ENCODE measurements at regions not wholly inside any gene's neighbourhood (a gene's known extent, or its start where the extent isn't known, plus 50 kb on each side); places are given as distances from the start of the nearest gene placed in this dataset.
A peak's percentile ranks its signal among the peaks of the same experiment; 100 is the strongest.

DNA sequence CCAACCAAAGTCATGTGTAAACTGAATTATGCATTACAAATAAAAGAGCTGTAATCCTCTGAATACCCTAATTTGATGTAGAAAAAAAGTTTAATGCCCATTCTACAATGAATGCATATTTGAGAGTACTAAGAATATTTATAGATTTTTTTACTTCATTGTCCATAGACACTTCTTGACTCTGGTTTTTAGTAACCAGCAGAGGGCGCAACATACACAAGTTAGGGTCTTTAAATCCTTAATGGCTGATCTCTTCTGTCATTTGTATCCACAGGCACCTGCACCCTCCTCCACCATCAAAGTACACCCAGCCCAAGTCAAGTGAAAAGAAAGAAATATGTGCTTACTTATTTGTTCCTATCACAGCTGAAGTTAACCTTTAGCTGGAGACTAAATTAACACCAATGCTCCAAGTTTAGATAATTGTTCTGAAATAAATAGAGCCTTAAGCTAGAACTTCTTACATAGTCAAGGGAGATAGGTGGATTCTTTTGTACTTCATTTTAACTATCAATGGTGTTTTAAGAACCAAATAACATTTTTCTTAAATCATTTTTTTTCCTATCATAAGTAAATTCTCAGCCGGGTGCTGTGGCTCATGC lies 524.2 kb upstream of the DAB2 start:
- TF ChIP-seq CTCF (conservative IDR thresholded peaks at IDR 0.05 in 1 of 2, IDR thresholded peaks at IDR 0.05 in 1 of 2; ENCODE audit: low read depth in 1 of 2, low read length in 2 of 2) (peak; percentile 47 to 59), EZH2 (IDR thresholded peaks at IDR 0.05; ENCODE audit: low read length, missing control alignments) (no peak)

All from fibroblast of lung (primary cell).